ENCODE measurements at regions not wholly inside any gene's neighbourhood (a gene's known extent, or its start where the extent isn't known, plus 50 kb on each side); places are given as distances from the start of the nearest gene placed in this dataset.

- TF ChIP-seq, protein P1, sequence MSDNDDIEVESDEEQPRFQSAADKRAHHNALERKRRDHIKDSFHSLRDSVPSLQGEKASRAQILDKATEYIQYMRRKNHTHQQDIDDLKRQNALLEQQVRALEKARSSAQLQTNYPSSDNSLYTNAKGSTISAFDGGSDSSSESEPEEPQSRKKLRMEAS (CRISPR knock-in tag; IDR thresholded peaks at IDR 0.05): no peak
- TF ChIP-seq CTCF (IDR thresholded peaks at IDR 0.05) (no peak), CREB1 (CRISPR knock-in tag; IDR thresholded peaks at IDR 0.05) (no peak), ZNF232 (CRISPR knock-in tag; IDR thresholded peaks at IDR 0.05) (no peak), NFYB (CRISPR knock-in tag; conservative IDR thresholded peaks at IDR 0.05; ENCODE audit: low read depth) (no peak), TEAD4 (CRISPR knock-in tag; IDR thresholded peaks at IDR 0.05) (no peak), E2F4 (CRISPR knock-in tag; IDR thresholded peaks at IDR 0.05; ENCODE audit: borderline replicate concordance, low read depth) (no peak), PRRX2 (CRISPR knock-in tag; IDR thresholded peaks at IDR 0.05) (no peak), SMAD4 (CRISPR knock-in tag; IDR thresholded peaks at IDR 0.05) (no peak), TP53 (CRISPR knock-in tag; IDR thresholded peaks at IDR 0.05) (no peak), USF2 (CRISPR knock-in tag; IDR thresholded peaks at IDR 0.05) (no peak)
Measured at GRCh38 chr10:120689777-120690529, 161.2 kb upstream of the WDR11 start.
